Mesothelial cell of epicardium (in vitro differentiated cells): ENCODE measurements at regions not wholly inside any gene's neighbourhood (a gene's known extent, or its start where the extent isn't known, plus 50 kb on each side); places are given as distances from the start of the nearest gene placed in this dataset.

Experiments used
- DNase-seq, 2 experiments: peaks; one replicate each; pipeline ENCODE4 v3.0.0; 2021; ENCODE audit warnings: low spot score in 2 of 2; ENCODE audit not compliant: unreplicated experiment in 2 of 2
- H3K27ac Mint-ChIP-seq: 2 replicates; pipeline ENCODE4 v1.8.0; 2021; ENCODE audit warnings: mixed read lengths
- H3K27me3 Mint-ChIP-seq: 2 replicates; pipeline ENCODE4 v1.8.0; 2021; ENCODE audit warnings: low read depth, mixed read lengths
- H3K36me3 Mint-ChIP-seq: 2 replicates; pipeline ENCODE4 v1.8.0; 2021; ENCODE audit warnings: mixed read lengths
- H3K4me1 Mint-ChIP-seq: 2 replicates; pipeline ENCODE4 v1.8.0; 2021; ENCODE audit warnings: mixed read lengths
- H3K4me3 Mint-ChIP-seq: 2 replicates; pipeline ENCODE4 v1.8.0; 2021; ENCODE audit warnings: mild to moderate bottlenecking, moderate library complexity, mixed read lengths
- H3K9me3 Mint-ChIP-seq: 2 replicates; pipeline ENCODE4 v1.8.0; 2021; ENCODE audit warnings: mixed read lengths
- CTCF ChIP-seq: fragments of 200-600 bp; sonication (generic); IDR thresholded peaks from one replicate; pipeline ENCODE4 v1.5.0; 2021; ENCODE audit warnings: antibody characterized with exemption; ENCODE audit not compliant: unreplicated experiment

- no peaks in the 10 kb centered on the region for H3K9me3 Mint-ChIP-seq
- DNase-seq = no peak
- H3K4me3 Mint-ChIP-seq = no peak overlapping the region
- no peaks in the 10 kb centered on the region for H3K27me3 Mint-ChIP-seq
- peak overlapping the region; percentile 7 for H3K27ac Mint-ChIP-seq
- TF ChIP-seq CTCF = no peak
- peaks cover 14% of the 10 kb centered on the region for H3K4me1 Mint-ChIP-seq
- no peaks in the 10 kb centered on the region for H3K36me3 Mint-ChIP-seq
Observed at GRCh38 chr1:228968891-228969606, 233.8 kb downstream of the RHOU start.

GRCh38 chr1:228969953-228970800, 234.9 kb downstream of the RHOU start:
- peak in 1 of 2 experiments; percentile 7 for DNase-seq
- H3K4me1 Mint-ChIP-seq = peaks cover 6% of the 10 kb centered on the region
- H3K9me3 Mint-ChIP-seq = no peaks in the 10 kb centered on the region
- no peak overlapping the region for H3K4me3 Mint-ChIP-seq
- no peaks in the 10 kb centered on the region for H3K36me3 Mint-ChIP-seq
- TF ChIP-seq CTCF = no peak
- H3K27me3 Mint-ChIP-seq = no peaks in the 10 kb centered on the region
- H3K27ac Mint-ChIP-seq = no peak overlapping the region

- Mint-ChIP-seq H3K27ac (no peak overlapping the region), H3K4me3 (no peak overlapping the region), H3K9me3 (no peaks in the 10 kb centered on the region), H3K4me1 (peaks cover 10% of the 10 kb centered on the region), H3K27me3 (no peaks in the 10 kb centered on the region), H3K36me3 (no peaks in the 10 kb centered on the region)
- no peak for TF ChIP-seq CTCF
- no peak for DNase-seq
Observed at GRCh38 chr1:228972576-228972975, 237.3 kb downstream of the RHOU start.

- DNase-seq = no peak
- no peak overlapping the region for H3K4me3 Mint-ChIP-seq
- no peaks in the 10 kb centered on the region for H3K9me3 Mint-ChIP-seq
- no peak for TF ChIP-seq CTCF
- H3K36me3 Mint-ChIP-seq = no peaks in the 10 kb centered on the region
- H3K4me1 Mint-ChIP-seq = peaks cover 24% of the 10 kb centered on the region
- H3K27ac Mint-ChIP-seq = no peak overlapping the region
- H3K27me3 Mint-ChIP-seq = no peaks in the 10 kb centered on the region
Observed at GRCh38 chr1:228974273-228974672, 239.0 kb downstream of the RHOU start.

- H3K36me3 Mint-ChIP-seq = no peaks in the 10 kb centered on the region
- no peak overlapping the region for H3K27ac Mint-ChIP-seq
- no peak for DNase-seq
- H3K27me3 Mint-ChIP-seq = no peaks in the 10 kb centered on the region
- no peak for TF ChIP-seq CTCF
- H3K4me3 Mint-ChIP-seq = no peak overlapping the region
- peaks cover 31% of the 10 kb centered on the region for H3K4me1 Mint-ChIP-seq
- H3K9me3 Mint-ChIP-seq = no peaks in the 10 kb centered on the region
Observed at GRCh38 chr1:228975238-228975907, 240.1 kb downstream of the RHOU start.
